ENCODE measurements at regions not wholly inside any gene's neighbourhood (a gene's known extent, or its start where the extent isn't known, plus 50 kb on each side); places are given as distances from the start of the nearest gene placed in this dataset.

- CTCF ChIA-PET, result no interaction called here
- no peaks in the 10 kb centered on the region for H3K36me3 Mint-ChIP-seq
Measured at GRCh38 chr5:103397739-103398581, 139.4 kb downstream of the MACIR start.

GRCh38 chr5:103394676-103395075 lies 136.1 kb downstream of the MACIR start:
- H3K27ac ChIP-seq (ENCODE audit: low read length), result no peak overlapping the region
- no peak overlapping the region for H3K27ac Mint-ChIP-seq
- H3K4me3 ChIP-seq (ENCODE audit: control insufficient read depth in 1 of 2, extremely low read depth in 1 of 2, low read length in 1 of 2), result no peak overlapping the region
- H3K27me3 ChIP-seq (replicated peaks in 1 of 2; ENCODE audit: control insufficient read depth in 2 of 2, extremely low read depth in 1 of 2, insufficient read depth in 2 of 2, low read length in 1 of 2), result no peaks in the 10 kb centered on the region
- ATAC-seq (replicated peaks in 1 of 4) (no peak), DNase-seq (no peak)
- H3K36me3 ChIP-seq (ENCODE audit: control insufficient read depth in 2 of 2, extremely low read depth in 1 of 2, insufficient read depth in 1 of 2, low read length in 1 of 2), result no peaks in the 10 kb centered on the region
- ChIA-PET CTCF (no interaction called here), POLR2A (no interaction called here)
- no peak overlapping the region for H3K4me3 Mint-ChIP-seq
- no CpG with 5 or more reads among the region's 2 CpGs for WGBS (ENCODE audit: insufficient coverage)
- H3K9me3 Mint-ChIP-seq, result no peaks in the 10 kb centered on the region
- no peaks in the 10 kb centered on the region for H3K9me3 ChIP-seq
- H3K36me3 Mint-ChIP-seq, result no peaks in the 10 kb centered on the region
- H3K4me1 ChIP-seq (ENCODE audit: control insufficient read depth in 1 of 2, extremely low read depth in 1 of 2, insufficient read depth in 2 of 2, low read length in 2 of 2), result no peaks in the 10 kb centered on the region
- peaks cover 0 to 6% (median 0%) of the 10 kb centered on the region in 3 donors for H3K4me1 Mint-ChIP-seq
- peaks cover 0 to 3% of the 10 kb centered on the region in 2 donors for H3K27me3 Mint-ChIP-seq

More at GRCh38 chr5:103397739-103398581, 139.4 kb downstream of the MACIR start:
- H3K4me1 ChIP-seq (ENCODE audit: control insufficient read depth in 1 of 2, extremely low read depth in 1 of 2, insufficient read depth in 2 of 2, low read length in 2 of 2), result no peaks in the 10 kb centered on the region
- H3K27ac ChIP-seq (ENCODE audit: low read length), result no peak overlapping the region
- no peak overlapping the region for H3K27ac Mint-ChIP-seq
- H3K27me3 Mint-ChIP-seq, result peaks cover 3 to 4% of the 10 kb centered on the region in 2 donors
- H3K9me3 ChIP-seq, result no peaks in the 10 kb centered on the region
- ATAC-seq (replicated peaks in 1 of 4) (no peak), DNase-seq (no peak)
- no peaks in the 10 kb centered on the region for H3K9me3 Mint-ChIP-seq
- H3K4me3 ChIP-seq (ENCODE audit: control insufficient read depth in 1 of 2, extremely low read depth in 1 of 2, low read length in 1 of 2), result no peak overlapping the region
- no CpG with 5 or more reads among the region's 8 CpGs for WGBS (ENCODE audit: insufficient coverage)
- H3K4me1 Mint-ChIP-seq, result peaks cover 0 to 6% (median 0%) of the 10 kb centered on the region in 3 donors
- no peaks in the 10 kb centered on the region for H3K36me3 ChIP-seq (ENCODE audit: control insufficient read depth in 2 of 2, extremely low read depth in 1 of 2, insufficient read depth in 1 of 2, low read length in 1 of 2)
- no peak overlapping the region for H3K4me3 Mint-ChIP-seq
- POLR2A ChIA-PET, result no interaction called here
- H3K27me3 ChIP-seq (replicated peaks in 1 of 2; ENCODE audit: control insufficient read depth in 2 of 2, extremely low read depth in 1 of 2, insufficient read depth in 2 of 2, low read length in 1 of 2), result no peaks in the 10 kb centered on the region

- POLR2A ChIA-PET, result no interaction called here
- no peak overlapping the region for H3K27ac Mint-ChIP-seq
- no CpG with 5 or more reads among the region's 4 CpGs for WGBS (ENCODE audit: insufficient coverage)
Measured at GRCh38 chr5:103393101-103393754, 134.7 kb downstream of the MACIR start.

GRCh38 chr5:103391659-103392058 lies 133.1 kb downstream of the MACIR start:
- no peak for DNase-seq
- Histone ChIP-seq H3K27me3 (replicated peaks in 1 of 2; ENCODE audit: control insufficient read depth in 2 of 2, extremely low read depth in 1 of 2, insufficient read depth in 2 of 2, low read length in 1 of 2) (no peaks in the 10 kb centered on the region), H3K9me3 (no peaks in the 10 kb centered on the region), H3K4me1 (ENCODE audit: control insufficient read depth in 1 of 2, extremely low read depth in 1 of 2, insufficient read depth in 2 of 2, low read length in 2 of 2) (no peaks in the 10 kb centered on the region), H3K27ac (ENCODE audit: low read length) (no peak overlapping the region), H3K4me3 (ENCODE audit: control insufficient read depth in 1 of 2, extremely low read depth in 1 of 2, low read length in 1 of 2) (no peak overlapping the region), H3K36me3 (ENCODE audit: control insufficient read depth in 2 of 2, extremely low read depth in 1 of 2, insufficient read depth in 1 of 2, low read length in 1 of 2) (no peaks in the 10 kb centered on the region)
- no peak for ATAC-seq (replicated peaks in 1 of 4)
- peaks cover 0 to 7% of the 10 kb centered on the region in 2 donors for H3K27me3 Mint-ChIP-seq
- no peak overlapping the region for H3K4me3 Mint-ChIP-seq
- CTCF ChIA-PET, result no interaction called here
- no peak overlapping the region for H3K27ac Mint-ChIP-seq
- H3K9me3 Mint-ChIP-seq, result no peaks in the 10 kb centered on the region
- H3K4me1 Mint-ChIP-seq, result peaks cover 0 to 6% (median 0%) of the 10 kb centered on the region in 3 donors
- H3K36me3 Mint-ChIP-seq, result no peaks in the 10 kb centered on the region
- POLR2A ChIA-PET, result no interaction called here
- no CpG with 5 or more reads among the region's 5 CpGs for WGBS (ENCODE audit: insufficient coverage)

More at GRCh38 chr5:103393101-103393754, 134.7 kb downstream of the MACIR start:
- Mint-ChIP-seq H3K9me3 (no peaks in the 10 kb centered on the region), H3K27me3 (peaks cover 3 to 7% of the 10 kb centered on the region in 2 donors), H3K4me3 (no peak overlapping the region), H3K36me3 (no peaks in the 10 kb centered on the region), H3K4me1 (peaks cover 0 to 6% (median 0%) of the 10 kb centered on the region in 3 donors)
- no peaks in the 10 kb centered on the region for H3K27me3 ChIP-seq (replicated peaks in 1 of 2; ENCODE audit: control insufficient read depth in 2 of 2, extremely low read depth in 1 of 2, insufficient read depth in 2 of 2, low read length in 1 of 2)
- H3K36me3 ChIP-seq (ENCODE audit: control insufficient read depth in 2 of 2, extremely low read depth in 1 of 2, insufficient read depth in 1 of 2, low read length in 1 of 2), result no peaks in the 10 kb centered on the region
- ATAC-seq (replicated peaks in 1 of 4) (no peak), DNase-seq (no peak)
- H3K9me3 ChIP-seq, result no peaks in the 10 kb centered on the region
- H3K27ac ChIP-seq (ENCODE audit: low read length), result no peak overlapping the region
- no peak overlapping the region for H3K4me3 ChIP-seq (ENCODE audit: control insufficient read depth in 1 of 2, extremely low read depth in 1 of 2, low read length in 1 of 2)
- H3K4me1 ChIP-seq (ENCODE audit: control insufficient read depth in 1 of 2, extremely low read depth in 1 of 2, insufficient read depth in 2 of 2, low read length in 2 of 2), result no peaks in the 10 kb centered on the region
- CTCF ChIA-PET, result no interaction called here

GRCh38 chr5:103389846-103390245 lies 131.3 kb downstream of the MACIR start:
- Mint-ChIP-seq H3K36me3 (no peaks in the 10 kb centered on the region), H3K27ac (no peak overlapping the region), H3K27me3 (peaks cover under 1 to 8% of the 10 kb centered on the region in 2 donors), H3K4me1 (peaks cover 0 to 6% (median 0%) of the 10 kb centered on the region in 3 donors), H3K9me3 (peaks cover 0 to 1% (median 0%) of the 10 kb centered on the region in 3 donors), H3K4me3 (no peak overlapping the region)
- Histone ChIP-seq H3K36me3 (ENCODE audit: control insufficient read depth in 2 of 2, extremely low read depth in 1 of 2, insufficient read depth in 1 of 2, low read length in 1 of 2) (no peaks in the 10 kb centered on the region), H3K4me3 (ENCODE audit: control insufficient read depth in 1 of 2, extremely low read depth in 1 of 2, low read length in 1 of 2) (no peak overlapping the region), H3K9me3 (no peaks in the 10 kb centered on the region), H3K27me3 (replicated peaks in 1 of 2; ENCODE audit: control insufficient read depth in 2 of 2, extremely low read depth in 1 of 2, insufficient read depth in 2 of 2, low read length in 1 of 2) (no peaks in the 10 kb centered on the region), H3K4me1 (ENCODE audit: control insufficient read depth in 1 of 2, extremely low read depth in 1 of 2, insufficient read depth in 2 of 2, low read length in 2 of 2) (no peaks in the 10 kb centered on the region), H3K27ac (ENCODE audit: low read length) (no peak overlapping the region)
- DNase-seq, result no peak
- ChIA-PET POLR2A (no interaction called here), CTCF (no interaction called here)
- ATAC-seq (replicated peaks in 1 of 4), result no peak
- no CpG with 5 or more reads among the region's 3 CpGs for WGBS (ENCODE audit: insufficient coverage)

GRCh38 chr5:103389357-103389756 lies 130.8 kb downstream of the MACIR start:
- Mint-ChIP-seq H3K36me3 (no peaks in the 10 kb centered on the region), H3K27ac (no peak overlapping the region), H3K4me3 (no peak overlapping the region), H3K27me3 (peaks cover 2 to 11% of the 10 kb centered on the region in 2 donors), H3K4me1 (peaks cover 0 to 6% (median 0%) of the 10 kb centered on the region in 3 donors), H3K9me3 (peaks cover 0 to 3% (median 0%) of the 10 kb centered on the region in 3 donors)
- ChIA-PET POLR2A (no interaction called here), CTCF (no interaction called here)
- Histone ChIP-seq H3K36me3 (ENCODE audit: control insufficient read depth in 2 of 2, extremely low read depth in 1 of 2, insufficient read depth in 1 of 2, low read length in 1 of 2) (no peaks in the 10 kb centered on the region), H3K27me3 (replicated peaks in 1 of 2; ENCODE audit: control insufficient read depth in 2 of 2, extremely low read depth in 1 of 2, insufficient read depth in 2 of 2, low read length in 1 of 2) (no peaks in the 10 kb centered on the region), H3K9me3 (no peaks in the 10 kb centered on the region), H3K27ac (ENCODE audit: low read length) (no peak overlapping the region), H3K4me1 (ENCODE audit: control insufficient read depth in 1 of 2, extremely low read depth in 1 of 2, insufficient read depth in 2 of 2, low read length in 2 of 2) (no peaks in the 10 kb centered on the region), H3K4me3 (ENCODE audit: control insufficient read depth in 1 of 2, extremely low read depth in 1 of 2, low read length in 1 of 2) (no peak overlapping the region)
- no peak for ATAC-seq (replicated peaks in 1 of 4)
- WGBS (ENCODE audit: insufficient coverage), result 83% methylated on average over 1 of the region's 2 CpGs
- DNase-seq, result no peak

Data from T-cell (primary cell).